Endothelial cell (in vitro differentiated cells): ENCODE measurements at regions not wholly inside any gene's neighbourhood (a gene's known extent, or its start where the extent isn't known, plus 50 kb on each side); places are given as distances from the start of the nearest gene placed in this dataset.

Source experiments
- DNase-seq: peaks from one replicate; pipeline ENCODE4 v3.0.0; 2021; ENCODE audit warnings: low spot score
- H3K27ac Mint-ChIP-seq: one replicate; pipeline ENCODE4 v1.8.0; 2021; ENCODE audit warnings: mixed read lengths, inconsistent platforms; ENCODE audit not compliant: unreplicated experiment
- H3K27me3 Mint-ChIP-seq: one replicate; pipeline ENCODE4 v1.8.0; 2021; ENCODE audit warnings: mild to moderate bottlenecking, moderate library complexity, mixed read lengths, inconsistent platforms; ENCODE audit not compliant: unreplicated experiment
- H3K36me3 Mint-ChIP-seq: one replicate; pipeline ENCODE4 v1.8.0; 2021; ENCODE audit warnings: mild to moderate bottlenecking, low read depth, mixed read lengths, inconsistent platforms; ENCODE audit not compliant: unreplicated experiment
- H3K4me1 Mint-ChIP-seq: one replicate; pipeline ENCODE4 v1.8.0; 2021; ENCODE audit warnings: mild to moderate bottlenecking, mixed read lengths, inconsistent platforms; ENCODE audit not compliant: unreplicated experiment
- H3K4me3 Mint-ChIP-seq: one replicate; pipeline ENCODE4 v1.8.0; 2021; ENCODE audit warnings: mild to moderate bottlenecking, mixed read lengths, inconsistent platforms; ENCODE audit not compliant: unreplicated experiment
- H3K9me3 Mint-ChIP-seq: one replicate; pipeline ENCODE4 v1.8.0; 2021; ENCODE audit warnings: mixed read lengths, inconsistent platforms; ENCODE audit not compliant: unreplicated experiment
- CTCF ChIP-seq: fragments of 200-600 bp; sonication (generic); IDR thresholded peaks from one replicate; pipeline ENCODE4 v1.5.0; 2021; ENCODE audit warnings: antibody characterized with exemption; ENCODE audit not compliant: unreplicated experiment

GRCh38 chr5:173745557-173745956 is 129.1 kb upstream of the BOD1 start:
- Mint-ChIP-seq H3K36me3 (no peaks in the 10 kb centered on the region), H3K4me1 (peaks cover 20% of the 10 kb centered on the region), H3K27me3 (peaks cover 4% of the 10 kb centered on the region), H3K27ac (no peak overlapping the region), H3K4me3 (peak overlapping the region; percentile 40), H3K9me3 (no peaks in the 10 kb centered on the region)
- no peak for TF ChIP-seq CTCF
- no peak for DNase-seq

- H3K4me1 Mint-ChIP-seq: peaks cover 20% of the 10 kb centered on the region
- TF ChIP-seq CTCF: no peak
- H3K27ac Mint-ChIP-seq: no peak overlapping the region
- H3K4me3 Mint-ChIP-seq: no peak overlapping the region
- H3K27me3 Mint-ChIP-seq: peaks cover 2% of the 10 kb centered on the region
- DNase-seq: no peak
- H3K36me3 Mint-ChIP-seq: no peaks in the 10 kb centered on the region
- no peaks in the 10 kb centered on the region for H3K9me3 Mint-ChIP-seq
Observed at GRCh38 chr5:173746047-173746646, 129.7 kb upstream of the BOD1 start.

DNA sequence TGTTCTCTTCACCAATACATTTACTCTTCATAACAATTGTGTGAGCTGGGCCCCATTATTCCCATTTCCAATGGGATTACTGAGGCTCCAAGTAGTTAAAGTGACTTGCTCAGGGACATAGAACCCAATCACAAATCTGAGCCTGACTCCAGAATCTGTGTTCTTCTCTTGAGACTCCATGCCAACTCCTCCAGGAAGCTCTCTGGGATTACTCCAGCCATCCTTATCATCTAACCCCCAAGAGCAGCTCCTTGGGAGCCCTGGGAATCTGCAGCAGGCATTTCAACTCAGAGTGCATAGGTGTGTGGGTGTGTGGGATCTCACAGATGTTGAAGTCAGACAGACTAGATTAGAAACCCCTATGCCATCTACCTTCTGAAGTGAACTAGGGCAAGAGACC is 131.4 kb upstream of the BOD1 start:
- Mint-ChIP-seq H3K27me3 (no peaks in the 10 kb centered on the region), H3K36me3 (no peaks in the 10 kb centered on the region), H3K4me3 (no peak overlapping the region), H3K9me3 (no peaks in the 10 kb centered on the region), H3K27ac (no peak overlapping the region), H3K4me1 (peaks cover 22% of the 10 kb centered on the region)
- no peak for DNase-seq
- TF ChIP-seq CTCF: no peak

GRCh38 chr5:173750538-173751265 is 134.3 kb upstream of the BOD1 start:
- Mint-ChIP-seq H3K4me1 (peaks cover 15% of the 10 kb centered on the region), H3K4me3 (no peak overlapping the region), H3K27ac (no peak overlapping the region), H3K27me3 (peaks cover 2% of the 10 kb centered on the region), H3K9me3 (no peaks in the 10 kb centered on the region), H3K36me3 (no peaks in the 10 kb centered on the region)
- no peak for TF ChIP-seq CTCF
- no peak for DNase-seq

- no peak overlapping the region for H3K27ac Mint-ChIP-seq
- H3K27me3 Mint-ChIP-seq: peaks cover 2% of the 10 kb centered on the region
- H3K9me3 Mint-ChIP-seq: no peaks in the 10 kb centered on the region
- no peak for TF ChIP-seq CTCF
- DNase-seq: no peak
- H3K4me1 Mint-ChIP-seq: peaks cover 10% of the 10 kb centered on the region
- no peaks in the 10 kb centered on the region for H3K36me3 Mint-ChIP-seq
- H3K4me3 Mint-ChIP-seq: no peak overlapping the region
Observed at GRCh38 chr5:173751266-173751600, 134.8 kb upstream of the BOD1 start.
